ENCODE measurements at regions not wholly inside any gene's neighbourhood (a gene's known extent, or its start where the extent isn't known, plus 50 kb on each side); places are given as distances from the start of the nearest gene placed in this dataset.
"Not testable (repeated sequence)": the region's sequence is repeated elsewhere in the genome, so short reads cannot be mapped to it uniquely, and the experiment has no call there.

GRCh38 chr3:16073990-16074671, 100.3 kb upstream of the GALNT15 start:
- not testable (repeated sequence) for TF ChIP-seq POLR2A (IDR thresholded peaks at IDR 0.05; ENCODE audit: low read depth, low read length); POLR2AphosphoS5 (IDR thresholded peaks at IDR 0.05; ENCODE audit: low read depth, low read length); SPI1 (IDR thresholded peaks at IDR 0.05; ENCODE audit: low read depth, low read length); TAF1 (IDR thresholded peaks at IDR 0.05; ENCODE audit: low read depth, low read length); PAX5 (IDR thresholded peaks at IDR 0.05; ENCODE audit: insufficient read depth, low read length, severe bottlenecking); POU2F2 (IDR thresholded peaks at IDR 0.05; ENCODE audit: low read depth, low read length)

All from GM12891 (cell line).